ENCODE measurements at regions not wholly inside any gene's neighbourhood (a gene's known extent, or its start where the extent isn't known, plus 50 kb on each side); places are given as distances from the start of the nearest gene placed in this dataset.

DNA sequence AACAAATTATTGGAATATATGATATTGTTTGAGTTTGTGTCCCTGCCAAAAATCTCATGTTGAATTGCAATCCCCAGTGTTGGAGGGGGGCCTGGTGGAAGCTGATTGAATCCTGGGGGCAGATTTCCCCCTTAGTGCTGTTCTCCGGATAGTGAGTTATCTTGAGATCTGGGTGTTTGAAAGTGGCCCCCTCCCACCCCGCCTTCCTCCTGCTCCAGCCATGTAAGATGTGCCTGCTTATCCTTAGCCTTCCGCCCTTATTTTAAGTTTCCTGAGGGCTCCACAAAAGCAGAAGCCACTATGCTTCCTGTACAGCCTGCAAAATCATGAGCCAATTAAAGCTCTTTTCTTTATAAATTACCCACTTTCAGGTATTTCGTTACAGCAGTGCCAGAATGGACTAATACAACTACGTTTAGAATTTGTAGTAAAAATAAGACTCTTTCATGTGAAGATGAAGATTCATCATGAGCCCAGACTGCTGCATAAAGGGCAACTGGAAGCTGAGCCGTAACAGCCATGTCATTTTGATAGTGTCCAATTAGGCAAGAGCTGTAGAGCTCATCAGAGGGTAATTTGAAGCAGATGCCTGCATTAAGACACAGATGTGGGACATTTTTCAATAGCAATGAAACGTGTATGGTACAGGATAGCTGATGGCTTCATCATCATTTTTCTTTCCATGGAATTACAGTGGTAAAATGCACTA, 1007.2 kb downstream of the REEP3 start:
- Histone ChIP-seq H3K4me1 (no peaks in the 10 kb centered on the region), H3K36me3 (no peaks in the 10 kb centered on the region), H3K4me3 (no peak overlapping the region), H3K9me3 (no peaks in the 10 kb centered on the region), H3K27me3 (no peaks in the 10 kb centered on the region), H3K27ac (no peak overlapping the region)
- no peak for TF ChIP-seq POLR2A (IDR thresholded peaks at IDR 0.05)
- TF ChIP-seq, protein P1, sequence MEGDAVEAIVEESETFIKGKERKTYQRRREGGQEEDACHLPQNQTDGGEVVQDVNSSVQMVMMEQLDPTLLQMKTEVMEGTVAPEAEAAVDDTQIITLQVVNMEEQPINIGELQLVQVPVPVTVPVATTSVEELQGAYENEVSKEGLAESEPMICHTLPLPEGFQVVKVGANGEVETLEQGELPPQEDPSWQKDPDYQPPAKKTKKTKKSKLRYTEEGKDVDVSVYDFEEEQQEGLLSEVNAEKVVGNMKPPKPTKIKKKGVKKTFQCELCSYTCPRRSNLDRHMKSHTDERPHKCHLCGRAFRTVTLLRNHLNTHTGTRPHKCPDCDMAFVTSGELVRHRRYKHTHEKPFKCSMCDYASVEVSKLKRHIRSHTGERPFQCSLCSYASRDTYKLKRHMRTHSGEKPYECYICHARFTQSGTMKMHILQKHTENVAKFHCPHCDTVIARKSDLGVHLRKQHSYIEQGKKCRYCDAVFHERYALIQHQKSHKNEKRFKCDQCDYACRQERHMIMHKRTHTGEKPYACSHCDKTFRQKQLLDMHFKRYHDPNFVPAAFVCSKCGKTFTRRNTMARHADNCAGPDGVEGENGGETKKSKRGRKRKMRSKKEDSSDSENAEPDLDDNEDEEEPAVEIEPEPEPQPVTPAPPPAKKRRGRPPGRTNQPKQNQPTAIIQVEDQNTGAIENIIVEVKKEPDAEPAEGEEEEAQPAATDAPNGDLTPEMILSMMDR (IDR thresholded peaks at IDR 0.05): no peak
- no peak for DNase-seq

DNA sequence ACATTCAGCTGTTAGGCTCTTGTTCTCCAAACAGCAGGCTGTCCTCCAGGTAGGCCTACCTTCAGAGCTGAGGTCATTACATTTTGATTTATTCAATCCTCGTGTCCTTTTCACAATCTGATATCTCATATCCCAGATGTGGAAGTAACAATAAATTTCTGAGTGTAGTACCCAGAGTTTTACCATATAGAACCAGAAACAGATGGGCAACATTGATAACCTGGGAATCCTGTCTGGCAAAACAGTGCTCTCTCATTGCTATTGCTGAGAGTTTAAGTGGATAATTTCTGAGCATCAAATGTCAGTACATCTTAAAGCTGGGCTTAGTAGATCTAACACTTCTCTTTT, 1007.8 kb downstream of the REEP3 start:
- no peak for TF ChIP-seq POLR2A (IDR thresholded peaks at IDR 0.05)
- TF ChIP-seq, protein P1 (IDR thresholded peaks at IDR 0.05): no peak
- DNase-seq: no peak

DNA sequence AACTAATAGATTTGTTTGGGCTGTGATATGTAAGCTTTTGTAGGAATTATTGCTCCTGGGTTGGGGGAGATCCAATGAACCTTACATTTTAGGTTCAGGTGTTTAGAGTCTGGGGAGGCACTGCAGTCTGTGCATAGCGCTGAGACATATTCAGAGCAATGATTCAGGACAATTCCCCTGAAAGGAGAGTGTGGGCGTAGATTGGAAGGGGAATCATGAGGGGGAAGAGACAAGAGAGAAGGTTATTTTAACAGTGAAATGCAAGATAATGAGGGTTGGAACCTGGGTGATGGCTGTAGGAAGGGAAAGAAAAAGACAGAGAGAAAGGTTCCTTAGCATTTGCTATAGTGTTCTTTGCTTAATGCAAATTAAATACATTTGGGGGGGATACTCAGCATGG, 1013.4 kb downstream of the REEP3 start:
- no peaks in the 10 kb centered on the region for H3K27me3 ChIP-seq
- no peak overlapping the region for H3K27ac ChIP-seq
- no peak for DNase-seq
- H3K4me3 ChIP-seq: no peak overlapping the region
- H3K36me3 ChIP-seq: no peaks in the 10 kb centered on the region
- TF ChIP-seq, protein P1 (IDR thresholded peaks at IDR 0.05): no peak
- no peaks in the 10 kb centered on the region for H3K4me1 ChIP-seq
- no peaks in the 10 kb centered on the region for H3K9me3 ChIP-seq

More for the DNA sequence above, 1007.8 kb downstream of the REEP3 start:
- Histone ChIP-seq H3K9me3 (no peaks in the 10 kb centered on the region), H3K27ac (no peak overlapping the region), H3K36me3 (no peaks in the 10 kb centered on the region), H3K4me3 (no peak overlapping the region), H3K27me3 (no peaks in the 10 kb centered on the region), H3K4me1 (no peaks in the 10 kb centered on the region)

DNA sequence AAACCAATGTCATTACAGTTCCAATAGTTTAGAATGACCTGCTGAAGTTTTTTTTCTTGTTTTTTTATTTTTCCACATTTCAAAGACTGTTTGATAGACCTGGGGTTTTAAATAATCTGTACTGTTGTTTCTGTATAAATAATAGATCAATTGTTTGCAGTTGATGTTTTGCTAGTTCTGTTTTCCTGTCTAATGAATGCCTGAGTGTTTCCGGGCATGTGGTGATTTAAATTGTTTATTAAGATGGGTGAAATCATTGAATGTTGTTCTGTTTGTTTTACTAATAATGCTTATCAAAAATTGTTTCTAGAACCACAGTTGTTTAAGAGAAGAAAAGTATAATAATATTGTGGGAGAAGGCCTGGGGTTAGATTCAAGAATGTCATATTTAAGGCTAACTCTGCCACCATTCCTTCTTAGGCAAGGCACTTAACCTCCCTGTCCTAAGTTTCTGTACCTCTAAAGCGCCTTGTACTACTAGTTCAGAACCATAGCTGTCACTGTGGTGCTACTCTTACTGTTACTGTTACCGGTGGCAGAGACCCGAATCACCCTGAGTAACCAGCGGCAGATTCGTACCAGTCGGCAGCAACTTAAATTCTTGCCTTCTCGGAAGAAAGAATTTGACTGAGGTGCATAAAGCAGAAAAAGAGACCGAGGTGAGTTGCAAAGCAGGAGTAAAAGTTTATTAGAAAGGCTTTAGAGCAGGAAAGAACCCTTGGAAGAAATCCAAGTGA, 1014.1 kb downstream of the REEP3 start:
- no peak overlapping the region for H3K27ac ChIP-seq
- no peak overlapping the region for H3K4me3 ChIP-seq
- no peaks in the 10 kb centered on the region for H3K27me3 ChIP-seq
- no peak for DNase-seq
- H3K4me1 ChIP-seq: no peaks in the 10 kb centered on the region
- no peaks in the 10 kb centered on the region for H3K9me3 ChIP-seq
- H3K36me3 ChIP-seq: no peaks in the 10 kb centered on the region
- TF ChIP-seq, protein P1 (IDR thresholded peaks at IDR 0.05): no peak
- TF ChIP-seq POLR2A (IDR thresholded peaks at IDR 0.05): no peak

DNA sequence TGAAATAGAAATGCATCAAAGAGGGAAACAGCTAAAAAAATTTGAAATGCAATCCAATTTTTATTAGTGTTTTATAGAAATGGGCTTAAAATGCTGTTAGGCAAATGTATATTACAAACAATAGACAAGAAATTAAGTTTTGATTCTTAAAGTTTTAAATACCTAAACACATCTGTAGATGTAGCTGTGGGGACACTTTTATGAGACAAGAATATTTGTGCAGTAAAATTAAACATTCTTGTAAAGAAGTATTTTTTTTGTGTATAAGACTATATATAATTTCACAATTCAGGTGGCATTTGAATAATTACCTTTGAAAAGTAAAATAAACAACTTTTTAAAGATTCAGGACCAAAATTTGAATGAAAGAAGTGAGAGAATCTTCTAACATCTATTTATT, 1015.9 kb downstream of the REEP3 start:
- H3K9me3 ChIP-seq: no peaks in the 10 kb centered on the region
- no peaks in the 10 kb centered on the region for H3K4me1 ChIP-seq
- H3K4me3 ChIP-seq: no peak overlapping the region

More for the DNA sequence above, 1015.9 kb downstream of the REEP3 start:
- no peak for DNase-seq
- Histone ChIP-seq H3K27ac (no peak overlapping the region), H3K36me3 (no peaks in the 10 kb centered on the region), H3K27me3 (no peaks in the 10 kb centered on the region)
- TF ChIP-seq POLR2A (IDR thresholded peaks at IDR 0.05): no peak
- TF ChIP-seq, protein P1 (IDR thresholded peaks at IDR 0.05): no peak

Data from Peyer's patch (tissue), 4 donors.